Erythroblast (primary cell): ENCODE measurements at regions not wholly inside any gene's neighbourhood (a gene's known extent, or its start where the extent isn't known, plus 50 kb on each side); places are given as distances from the start of the nearest gene placed in this dataset.

Experiments used
- GATA1 ChIP-seq: IDR thresholded peaks from 2 replicates; pipeline ENCODE4 v1.6.1; 2011; ENCODE audit warnings: low read depth, mild to moderate bottlenecking, control low read depth, low read length, moderate library complexity
- POLR2A ChIP-seq: IDR thresholded peaks from 2 replicates; pipeline ENCODE4 v1.6.1; 2011; ENCODE audit warnings: mild to moderate bottlenecking, low read length

GRCh38 chr9:135181336-135181735, 93.9 kb downstream of the OLFM1 start:
- TF ChIP-seq POLR2A, result no peak
- TF ChIP-seq GATA1, result no peak
